ENCODE measurements at regions not wholly inside any gene's neighbourhood (a gene's known extent, or its start where the extent isn't known, plus 50 kb on each side); places are given as distances from the start of the nearest gene placed in this dataset.

DNA sequence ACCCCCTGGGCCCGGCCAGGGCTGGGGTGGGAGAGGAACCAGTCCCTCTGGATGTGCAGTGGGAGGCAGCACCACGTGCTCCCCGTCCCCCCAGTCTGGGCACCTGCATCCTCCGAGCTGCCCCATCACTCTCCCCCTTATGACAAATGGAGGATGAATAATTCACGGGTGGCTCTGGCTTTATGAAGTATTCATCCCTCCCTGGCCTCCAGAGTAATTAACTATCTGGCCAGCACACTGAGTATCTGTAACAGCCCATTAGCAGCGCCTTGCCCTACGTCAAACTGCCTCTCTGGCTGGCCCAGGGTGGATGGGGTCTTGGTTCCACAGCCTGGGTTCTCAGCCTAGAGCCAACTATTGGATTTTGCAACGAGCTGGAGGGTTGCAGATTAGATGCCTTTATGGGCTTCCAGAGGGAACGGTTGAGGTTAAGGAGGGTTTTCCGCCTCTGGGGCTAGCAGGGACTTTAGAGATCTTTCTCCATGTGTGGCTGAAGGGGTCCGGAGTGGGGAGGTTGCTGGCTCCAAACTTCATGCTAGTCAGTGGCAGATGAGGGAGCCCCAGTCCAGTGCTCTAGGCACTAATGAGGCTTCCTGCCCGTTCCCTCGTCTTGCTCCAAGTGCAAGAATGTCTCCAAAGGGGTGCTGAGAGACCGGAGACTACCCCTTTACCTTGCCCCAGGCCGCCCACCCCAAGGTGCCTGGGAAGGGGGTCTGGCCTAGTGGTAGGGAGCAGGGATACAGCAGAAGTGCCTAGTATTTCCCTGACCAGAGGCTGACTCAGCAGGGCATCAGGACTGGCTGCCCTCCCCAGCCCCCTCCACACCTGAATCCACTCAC lies 53.5 kb upstream of the MLN start:
- no peak overlapping the region for H3K4me3 ChIP-seq (ENCODE audit: low read length)
- no peak for DNase-seq (ENCODE audit: low read depth)
- TF ChIP-seq, protein P1, sequence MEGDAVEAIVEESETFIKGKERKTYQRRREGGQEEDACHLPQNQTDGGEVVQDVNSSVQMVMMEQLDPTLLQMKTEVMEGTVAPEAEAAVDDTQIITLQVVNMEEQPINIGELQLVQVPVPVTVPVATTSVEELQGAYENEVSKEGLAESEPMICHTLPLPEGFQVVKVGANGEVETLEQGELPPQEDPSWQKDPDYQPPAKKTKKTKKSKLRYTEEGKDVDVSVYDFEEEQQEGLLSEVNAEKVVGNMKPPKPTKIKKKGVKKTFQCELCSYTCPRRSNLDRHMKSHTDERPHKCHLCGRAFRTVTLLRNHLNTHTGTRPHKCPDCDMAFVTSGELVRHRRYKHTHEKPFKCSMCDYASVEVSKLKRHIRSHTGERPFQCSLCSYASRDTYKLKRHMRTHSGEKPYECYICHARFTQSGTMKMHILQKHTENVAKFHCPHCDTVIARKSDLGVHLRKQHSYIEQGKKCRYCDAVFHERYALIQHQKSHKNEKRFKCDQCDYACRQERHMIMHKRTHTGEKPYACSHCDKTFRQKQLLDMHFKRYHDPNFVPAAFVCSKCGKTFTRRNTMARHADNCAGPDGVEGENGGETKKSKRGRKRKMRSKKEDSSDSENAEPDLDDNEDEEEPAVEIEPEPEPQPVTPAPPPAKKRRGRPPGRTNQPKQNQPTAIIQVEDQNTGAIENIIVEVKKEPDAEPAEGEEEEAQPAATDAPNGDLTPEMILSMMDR (IDR thresholded peaks at IDR 0.05; ENCODE audit: insufficient read depth, low read depth, low read length, missing control alignments), result no peak

GRCh38 chr6:33856655-33857054 lies 52.9 kb upstream of the MLN start:
- H3K4me3 ChIP-seq (ENCODE audit: low read length), result no peak overlapping the region
- DNase-seq (ENCODE audit: low read depth), result no peak
- TF ChIP-seq, protein P1 (IDR thresholded peaks at IDR 0.05; ENCODE audit: insufficient read depth, low read depth, low read length, missing control alignments), result no peak

DNA sequence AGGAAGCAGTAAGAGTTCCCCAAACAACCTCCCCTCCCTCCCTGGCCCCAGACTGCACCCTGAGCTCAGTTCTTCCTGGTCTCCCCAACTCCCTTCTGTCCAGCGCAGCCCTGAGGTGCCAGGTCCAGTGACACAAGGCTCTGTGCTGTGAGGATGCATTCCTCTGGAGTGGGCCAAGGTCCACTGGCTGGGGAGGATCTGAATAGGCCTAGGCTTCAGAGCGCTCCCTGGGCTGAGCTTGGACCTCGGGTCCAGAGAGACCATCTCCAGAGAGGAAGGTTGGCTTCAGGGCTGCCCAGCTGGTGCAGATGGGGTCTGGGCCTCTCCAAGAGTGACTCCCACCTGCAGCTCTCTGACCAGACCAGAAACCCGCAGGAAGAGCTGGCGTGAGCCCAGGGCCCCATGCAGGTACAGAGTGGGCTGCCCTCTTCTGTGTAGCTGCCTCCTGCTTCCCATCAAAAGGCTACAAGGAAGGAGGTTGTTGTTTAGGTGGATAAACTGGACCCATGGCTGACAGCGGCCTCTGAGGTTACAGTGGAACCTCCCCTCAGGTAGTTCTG lies 52.3 kb upstream of the MLN start:
- no peak for DNase-seq (ENCODE audit: low read depth)
- H3K4me3 ChIP-seq (ENCODE audit: low read length), result no peak overlapping the region
- TF ChIP-seq, protein P1 (IDR thresholded peaks at IDR 0.05; ENCODE audit: insufficient read depth, low read depth, low read length, missing control alignments), result no peak

- TF ChIP-seq, protein P1 (IDR thresholded peaks at IDR 0.05; ENCODE audit: insufficient read depth, low read depth, low read length, missing control alignments), result no peak
- DNase-seq (ENCODE audit: low read depth), result no peak
- no peak overlapping the region for H3K4me3 ChIP-seq (ENCODE audit: low read length)
These were observed 50.8 kb upstream of the MLN start for GRCh38 chr6:33854572-33855030.

DNA sequence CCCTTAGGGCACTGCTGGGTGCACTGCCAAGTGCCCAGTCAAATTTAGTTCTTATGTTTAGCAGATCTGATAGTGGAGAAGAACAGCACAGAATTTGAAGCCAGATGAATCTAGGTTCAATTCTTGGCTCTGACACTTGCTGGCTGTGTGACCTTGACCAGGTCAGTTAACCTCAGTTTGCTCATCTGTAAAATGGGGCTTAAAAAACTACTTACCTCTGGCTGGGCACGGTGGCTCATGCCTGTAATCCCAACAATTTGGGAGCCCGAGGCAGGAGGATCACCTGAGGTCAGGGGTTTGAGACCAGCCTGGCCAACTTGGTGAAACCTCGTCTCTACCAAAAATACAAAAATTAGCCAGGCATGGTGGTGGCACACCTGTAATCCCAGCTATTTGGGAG lies 49.9 kb upstream of the MLN start:
- TF ChIP-seq, protein P1 (IDR thresholded peaks at IDR 0.05; ENCODE audit: insufficient read depth, low read depth, low read length, missing control alignments), result no peak
- no peak for DNase-seq (ENCODE audit: low read depth)
- no peak overlapping the region for H3K4me3 ChIP-seq (ENCODE audit: low read length)

Data from epithelial cell of esophagus (primary cell).